GM19438 (cell line): ENCODE measurements at regions not wholly inside any gene's neighbourhood (a gene's known extent, or its start where the extent isn't known, plus 50 kb on each side); places are given as distances from the start of the nearest gene placed in this dataset.

Source experiments
- ATAC-seq: cut with Tn5 transposase; IDR thresholded peaks from one replicate; pipeline ENCODE4 v1.9.1; 2021; ENCODE audit warnings: low read depth; ENCODE audit not compliant: unreplicated experiment

- no peak for ATAC-seq
Measured at GRCh38 chr1:5554784-5555183, 437.4 kb downstream of the NPHP4 start.

GRCh38 chr1:5554111-5554510 is 438.1 kb downstream of the NPHP4 start:
- no peak for ATAC-seq

- no peak for ATAC-seq
Measured at GRCh38 chr1:5552787-5553484, 439.3 kb downstream of the NPHP4 start.

DNA sequence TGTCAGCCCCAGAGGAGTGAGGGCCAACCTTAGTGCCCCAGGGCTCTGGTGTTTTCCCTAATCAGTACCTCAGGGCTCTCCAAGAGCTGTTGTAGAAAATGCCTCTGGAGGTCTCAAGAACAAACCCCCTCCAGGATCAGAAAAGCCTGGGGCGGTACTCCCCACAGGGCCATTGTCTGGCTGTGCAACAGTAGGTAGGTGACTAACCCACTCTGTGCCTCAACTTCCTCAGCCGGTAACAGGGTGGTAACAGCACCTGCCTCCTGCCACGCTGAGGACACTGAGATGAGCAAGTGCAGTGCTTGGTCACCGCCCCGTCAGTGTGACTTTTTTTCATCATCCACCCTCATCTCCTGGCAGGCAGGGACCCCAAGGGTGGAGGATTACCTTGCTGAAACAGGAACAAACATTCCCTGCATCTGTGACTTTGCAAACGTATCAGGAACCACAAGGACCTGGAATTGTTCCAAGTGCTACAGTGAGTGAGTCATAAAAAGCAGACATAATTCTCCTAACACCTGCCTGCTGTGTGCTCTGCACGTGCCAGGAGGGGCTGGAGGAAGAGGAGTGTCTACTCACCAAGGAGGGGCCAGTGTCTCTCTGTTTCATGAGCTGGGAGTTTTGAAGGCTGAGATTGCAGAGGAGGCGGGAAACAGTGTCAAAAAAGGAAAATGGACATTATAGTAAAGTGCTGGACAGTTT is 440.8 kb downstream of the NPHP4 start:
- no peak for ATAC-seq

DNA sequence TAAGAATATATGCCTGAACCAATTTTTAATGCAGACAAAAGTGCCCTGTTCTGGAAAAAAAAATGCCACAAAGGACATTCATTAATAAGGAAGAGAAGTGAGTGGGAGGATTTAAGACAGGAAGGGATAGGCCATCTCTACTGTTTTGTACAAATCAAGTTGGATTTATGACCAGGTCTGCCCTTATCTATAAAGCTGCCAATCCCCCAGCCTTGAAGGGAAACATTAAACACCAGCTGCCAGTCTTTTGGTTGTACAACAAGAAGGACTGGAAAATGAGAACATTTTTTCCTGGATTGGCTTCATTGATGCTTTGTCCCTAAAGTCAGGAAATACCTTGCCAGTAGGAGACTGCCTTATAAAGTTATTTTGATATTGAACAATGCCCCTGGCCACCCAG is 444.0 kb downstream of the NPHP4 start:
- no peak for ATAC-seq

- ATAC-seq = no peak
Measured at GRCh38 chr1:5543235-5543634, 449.0 kb downstream of the NPHP4 start.

DNA sequence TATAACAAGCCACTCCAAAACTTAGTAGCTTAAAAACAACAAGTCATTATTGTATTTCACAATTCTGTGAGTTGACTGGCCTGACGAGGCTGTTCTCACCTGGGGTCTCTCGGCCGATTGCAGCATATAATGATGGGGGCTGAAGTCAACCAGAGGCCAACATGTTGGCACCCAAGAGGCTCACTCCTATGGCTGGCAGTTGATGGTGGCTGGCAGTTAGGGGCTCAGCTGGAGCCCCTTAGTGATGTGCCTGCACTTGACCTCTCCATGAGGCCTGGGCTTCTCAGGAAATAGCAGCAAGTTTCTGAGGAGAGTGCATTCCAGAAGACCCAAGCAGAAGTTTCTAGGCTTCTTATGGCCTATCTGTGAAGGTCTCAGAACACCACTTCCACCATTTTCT is 459.4 kb downstream of the NPHP4 start:
- ATAC-seq = no peak

GRCh38 chr1:5526822-5527551 is 465.2 kb downstream of the NPHP4 start:
- ATAC-seq = no peak

DNA sequence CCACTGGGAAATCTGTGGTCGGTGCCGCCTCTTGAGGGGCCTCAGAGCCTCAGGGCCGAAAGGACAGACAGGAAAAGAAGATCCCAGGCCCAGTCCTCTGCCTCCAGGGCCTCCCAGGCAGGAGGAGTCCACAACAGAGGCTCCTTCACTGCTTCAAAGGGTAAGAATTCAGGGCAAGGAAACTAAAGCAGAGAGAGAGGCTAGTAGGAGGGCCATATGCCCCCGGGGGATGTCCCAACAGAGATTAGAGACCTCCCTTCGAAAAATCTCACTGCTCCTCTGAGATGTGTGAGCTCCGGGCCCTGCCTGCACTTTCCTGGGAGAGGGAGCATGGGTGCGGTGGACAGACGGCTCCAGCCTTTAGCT is 465.9 kb downstream of the NPHP4 start:
- ATAC-seq = no peak

DNA sequence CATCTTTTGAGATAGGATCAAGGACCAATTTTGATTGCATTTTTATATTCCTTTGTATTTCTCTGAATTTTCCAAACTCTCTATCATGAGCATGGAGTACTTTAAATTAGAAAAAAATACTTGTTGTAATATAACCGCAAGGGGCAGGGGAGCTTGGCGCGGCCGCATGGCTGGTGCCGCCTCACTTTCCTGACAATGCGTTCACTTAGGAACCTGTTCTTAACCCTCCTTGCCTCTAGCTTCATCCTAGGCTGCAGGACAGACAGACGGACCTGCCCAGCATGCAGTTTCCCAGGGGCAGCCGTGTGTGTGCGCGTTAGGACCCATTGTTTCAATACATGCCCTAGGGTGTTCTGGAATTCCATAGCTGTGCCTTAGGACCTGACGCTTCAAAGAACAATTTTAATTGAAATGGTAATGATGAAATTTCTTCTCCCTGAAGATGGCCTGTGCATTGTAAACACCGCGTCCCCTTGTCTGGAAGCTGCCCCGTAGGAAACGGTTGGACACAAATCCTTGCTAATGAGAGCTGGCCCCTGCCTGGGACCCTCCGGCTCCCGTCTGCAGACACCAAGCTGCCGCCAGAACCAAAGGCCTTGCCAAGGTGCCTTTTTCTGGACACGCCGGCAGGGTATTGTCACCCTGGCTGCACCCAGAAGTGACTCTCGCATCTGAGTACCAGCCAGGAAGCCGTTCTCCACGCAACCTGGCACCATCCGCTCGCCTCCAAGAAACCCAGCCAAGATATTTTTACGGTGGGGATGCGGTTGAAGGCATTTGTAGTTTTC is 466.4 kb downstream of the NPHP4 start:
- no peak for ATAC-seq

DNA sequence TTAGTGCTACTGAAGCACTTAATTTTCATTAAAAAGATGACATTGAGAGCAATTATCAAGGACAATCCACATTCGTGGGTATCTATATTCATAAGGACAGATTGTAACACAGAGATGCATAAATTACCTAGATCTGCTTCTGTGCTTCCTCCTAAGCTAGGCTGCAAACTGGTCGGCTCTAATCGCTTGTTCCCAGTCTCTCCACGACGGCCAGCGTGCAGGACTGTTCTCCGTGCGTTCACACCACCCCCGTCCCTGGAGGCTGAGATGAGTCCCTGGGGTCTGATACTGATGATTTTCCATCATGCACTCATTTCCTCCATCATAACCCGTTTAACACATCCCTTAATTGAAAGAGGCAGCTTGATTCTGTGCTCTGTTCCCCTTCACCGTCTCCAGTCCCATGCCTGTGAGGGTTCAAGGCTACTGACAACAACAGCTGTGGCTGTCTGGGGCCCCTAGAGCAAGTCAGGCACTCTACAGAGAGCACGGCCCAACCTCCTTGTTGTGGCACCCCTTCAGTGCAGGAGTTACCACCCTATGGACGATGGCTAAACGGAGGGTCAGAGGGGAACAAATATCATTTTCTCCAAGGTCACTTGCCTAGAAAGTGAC is 469.6 kb downstream of the NPHP4 start:
- no peak for ATAC-seq

- ATAC-seq = no peak
Measured at GRCh38 chr1:5519366-5520135, 472.7 kb downstream of the NPHP4 start.

DNA sequence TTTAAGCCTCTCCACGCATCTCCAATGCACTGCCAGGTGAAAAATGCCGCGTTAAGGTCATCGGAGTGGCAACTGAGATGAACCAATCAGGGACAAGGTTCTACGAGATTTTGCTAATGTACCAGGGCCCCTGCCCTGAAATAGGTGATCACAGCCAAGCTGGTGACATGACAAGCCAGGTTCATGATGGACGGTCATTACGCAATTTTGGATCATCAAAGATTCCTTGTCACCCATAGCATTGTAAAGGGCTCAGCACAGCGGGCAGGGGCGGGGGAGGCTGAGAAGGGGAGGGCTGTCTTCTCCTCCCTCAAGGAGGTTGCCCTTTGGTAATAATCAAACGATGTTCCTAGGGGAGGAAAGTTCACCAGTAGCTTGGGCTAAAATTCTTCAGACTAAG is 475.5 kb downstream of the NPHP4 start:
- ATAC-seq = no peak

DNA sequence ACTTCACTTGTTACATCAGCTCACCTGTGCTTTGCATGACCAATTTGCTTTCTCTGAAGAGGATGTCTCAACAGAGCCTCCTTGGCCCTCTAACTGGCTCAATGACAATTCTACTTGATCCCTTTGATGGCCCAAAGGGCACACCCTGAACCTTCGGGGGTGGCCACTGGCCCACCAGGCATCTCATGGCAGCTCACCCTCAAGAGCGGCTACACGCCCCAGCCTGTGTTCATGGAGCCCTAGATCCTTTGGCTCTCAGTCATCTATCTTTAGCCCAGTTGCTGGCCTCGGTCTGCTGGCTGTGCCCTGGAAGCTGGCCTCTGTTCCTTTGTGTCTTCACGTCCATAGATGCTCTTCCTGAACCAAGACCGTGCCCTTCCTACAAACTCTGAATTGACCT is 476.7 kb downstream of the NPHP4 start:
- ATAC-seq = no peak

DNA sequence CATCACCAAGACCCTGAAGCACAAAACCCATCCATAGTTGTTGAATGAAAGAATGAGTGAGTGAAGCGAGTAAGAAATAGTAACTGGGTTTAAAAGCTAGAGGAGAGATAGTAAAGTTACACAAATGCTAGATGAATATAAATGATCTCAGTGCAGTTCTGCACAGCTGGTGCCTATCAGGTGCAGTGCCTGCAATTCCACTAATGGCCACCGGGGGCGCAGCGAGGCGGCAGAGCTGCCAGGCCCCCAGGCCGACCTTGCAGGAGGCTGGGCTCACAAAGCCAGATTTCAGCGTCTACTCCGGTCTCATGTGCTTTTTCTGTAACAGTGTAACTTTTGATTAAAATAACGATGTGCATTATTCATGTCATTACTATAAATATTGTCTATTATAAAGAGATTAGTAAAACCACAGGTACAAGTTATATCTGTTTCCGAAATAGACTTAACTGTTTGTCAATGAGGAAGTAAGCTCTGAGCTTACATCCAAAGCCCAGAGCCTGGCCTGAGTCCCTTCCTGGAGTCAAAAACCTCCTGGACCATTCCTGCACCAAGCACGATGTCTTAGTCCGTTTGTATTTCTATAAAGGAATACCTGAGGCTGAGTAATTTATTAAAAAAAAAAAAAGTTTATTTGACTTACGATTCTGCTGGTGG is 477.6 kb downstream of the NPHP4 start:
- ATAC-seq = peak; percentile 56

- no peak for ATAC-seq
Measured at GRCh38 chr1:5513846-5514526, 478.2 kb downstream of the NPHP4 start.

DNA sequence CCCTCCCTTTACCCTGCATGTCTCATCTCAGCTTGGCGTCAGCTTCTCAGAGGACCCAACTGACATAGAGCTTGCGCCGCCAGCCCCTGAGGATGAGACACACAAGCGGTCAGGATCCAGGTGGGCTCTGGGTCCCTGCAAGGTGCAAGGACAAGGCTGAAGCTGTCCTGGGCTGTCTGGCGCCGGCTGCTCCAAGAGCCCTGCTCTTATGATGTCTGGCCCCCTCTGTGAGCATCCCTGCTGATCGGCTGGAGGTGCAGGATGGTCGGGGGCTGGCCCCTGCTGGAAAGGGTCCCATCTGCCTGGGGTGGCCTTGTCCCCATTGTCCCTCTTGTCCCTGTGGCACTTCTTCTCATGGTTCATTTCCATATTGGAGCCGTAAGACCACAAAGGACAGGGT is 479.0 kb downstream of the NPHP4 start:
- no peak for ATAC-seq

DNA sequence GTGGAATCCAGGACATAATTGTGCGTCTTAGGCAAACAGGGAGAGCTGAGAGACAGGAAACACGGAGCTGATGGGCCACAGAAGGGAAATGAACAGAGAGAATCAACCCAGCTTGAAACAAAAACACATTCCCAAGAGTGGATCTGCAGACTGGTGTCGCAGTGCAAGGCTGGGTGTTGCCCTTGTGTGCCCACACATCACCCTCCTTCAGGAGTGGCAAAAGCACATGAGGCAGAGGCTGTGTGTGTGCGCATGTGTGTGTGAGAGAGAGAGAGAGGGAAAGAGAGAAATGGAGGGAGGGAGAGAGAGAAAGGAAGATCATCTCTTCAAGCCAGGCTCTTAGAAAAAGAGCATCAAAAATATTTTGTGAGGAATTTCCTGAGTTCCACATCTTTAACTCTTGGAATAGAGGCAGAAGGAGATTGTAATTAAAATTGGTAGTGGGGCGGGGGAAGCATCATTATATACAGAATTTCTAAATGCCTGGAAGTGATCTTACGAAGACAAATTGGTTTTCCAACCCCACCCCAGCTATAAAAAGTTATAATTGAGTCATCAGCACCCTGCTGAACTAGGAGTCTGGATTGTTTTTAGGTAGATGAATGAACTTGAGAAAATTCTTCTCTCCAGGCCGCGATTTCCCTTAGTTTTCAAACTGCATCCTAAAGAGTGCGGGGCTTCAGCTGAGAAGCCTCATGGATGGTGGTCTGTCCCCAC is 480.7 kb downstream of the NPHP4 start:
- ATAC-seq = no peak
